Gastroesophageal sphincter (tissue), 3 donors: ENCODE measurements at regions not wholly inside any gene's neighbourhood (a gene's known extent, or its start where the extent isn't known, plus 50 kb on each side); places are given as distances from the start of the nearest gene placed in this dataset.

Source experiments
- CTCF ChIP-seq, 4 experiments: fragments of 200-600 bp in 2 of 4; fragments of 450-650 bp in 2 of 4; sonication (generic) in 1 of 4; IDR thresholded peaks; one replicate each; pipeline ENCODE4 v1.5.1; 2017 to 2019; ENCODE audit warnings: antibody characterized with exemption in 4 of 4, mild to moderate bottlenecking in 2 of 4, moderate library complexity in 2 of 4
- EP300 ChIP-seq: sonication (generic); formaldehyde crosslinking; IDR thresholded peaks from one replicate; pipeline ENCODE4 v1.6.1; 2017; ENCODE audit warnings: antibody characterized with exemption, mild to moderate bottlenecking
- POLR2A ChIP-seq, 2 donors: fragments of 450-650 bp; IDR thresholded peaks; one replicate each; pipeline ENCODE4 v1.6.1; 2017; ENCODE audit warnings: antibody characterized with exemption in 2 of 2, mild to moderate bottlenecking in 2 of 2, moderate library complexity in 1 of 2
- POLR2AphosphoS5 ChIP-seq: sonication (generic); formaldehyde crosslinking; IDR thresholded peaks from one replicate; pipeline ENCODE4 v1.6.1; 2017; ENCODE audit warnings: antibody characterized with exemption

GRCh38 chr7:17396692-17397091 is 98.2 kb downstream of the AHR start:
- no peak for TF ChIP-seq CTCF (IDR thresholded peaks at IDR 0.05)
- no peak for TF ChIP-seq POLR2A (IDR thresholded peaks at IDR 0.05)
- TF ChIP-seq POLR2AphosphoS5, result no peak
- TF ChIP-seq EP300, result no peak
